Neutrophil (primary cell): ENCODE measurements at regions not wholly inside any gene's neighbourhood (a gene's known extent, or its start where the extent isn't known, plus 50 kb on each side); places are given as distances from the start of the nearest gene placed in this dataset.

ENCODE experiments used
- H3K27ac ChIP-seq: fragments of 200-600 bp; sonication (generic); 2 replicates; pipeline ENCODE4 v1.5.1; 2016; ENCODE audit warnings: mild to moderate bottlenecking, moderate library complexity
- H3K27me3 ChIP-seq: fragments of 200-600 bp; sonication (generic); 2 replicates; pipeline ENCODE4 v1.6.0; 2016; ENCODE audit warnings: mild to moderate bottlenecking
- H3K36me3 ChIP-seq: fragments of 200-600 bp; sonication (generic); 2 replicates; pipeline ENCODE4 v1.5.1; 2017
- H3K4me1 ChIP-seq, 2 experiments: fragments of 200-600 bp in 1 of 2; sonication (generic) in 1 of 2; 1 replicate in 1 of 2; 2 replicates in 1 of 2; pipeline versions ENCODE4 v1.5.1 to v1.6.1; 2013 to 2016; ENCODE audit warnings: low read depth in 1 of 2, low read length in 1 of 2, mild to moderate bottlenecking in 1 of 2, moderate library complexity in 1 of 2; ENCODE audit not compliant: control insufficient read depth in 1 of 2, insufficient read depth in 1 of 2
- H3K4me3 ChIP-seq, 2 experiments: fragments of 200-600 bp in 1 of 2; sonication (generic) in 1 of 2; 1 replicate in 1 of 2; 2 replicates in 1 of 2; pipeline ENCODE4 v1.5.1; 2013 to 2016; ENCODE audit warnings: low read depth in 1 of 2, low read length in 1 of 2, mild to moderate bottlenecking in 1 of 2, moderate library complexity in 1 of 2
- H3K9me3 ChIP-seq: fragments of 200-600 bp; sonication (generic); 2 replicates; pipeline ENCODE4 v1.5.1; 2016
- TF ChIP-seq, protein P1 (sequence below): fragments of 200-600 bp; sonication (generic); IDR thresholded peaks from 2 replicates; pipeline ENCODE4 v1.5.1; 2016; ENCODE audit warnings: antibody characterized with exemption

DNA sequence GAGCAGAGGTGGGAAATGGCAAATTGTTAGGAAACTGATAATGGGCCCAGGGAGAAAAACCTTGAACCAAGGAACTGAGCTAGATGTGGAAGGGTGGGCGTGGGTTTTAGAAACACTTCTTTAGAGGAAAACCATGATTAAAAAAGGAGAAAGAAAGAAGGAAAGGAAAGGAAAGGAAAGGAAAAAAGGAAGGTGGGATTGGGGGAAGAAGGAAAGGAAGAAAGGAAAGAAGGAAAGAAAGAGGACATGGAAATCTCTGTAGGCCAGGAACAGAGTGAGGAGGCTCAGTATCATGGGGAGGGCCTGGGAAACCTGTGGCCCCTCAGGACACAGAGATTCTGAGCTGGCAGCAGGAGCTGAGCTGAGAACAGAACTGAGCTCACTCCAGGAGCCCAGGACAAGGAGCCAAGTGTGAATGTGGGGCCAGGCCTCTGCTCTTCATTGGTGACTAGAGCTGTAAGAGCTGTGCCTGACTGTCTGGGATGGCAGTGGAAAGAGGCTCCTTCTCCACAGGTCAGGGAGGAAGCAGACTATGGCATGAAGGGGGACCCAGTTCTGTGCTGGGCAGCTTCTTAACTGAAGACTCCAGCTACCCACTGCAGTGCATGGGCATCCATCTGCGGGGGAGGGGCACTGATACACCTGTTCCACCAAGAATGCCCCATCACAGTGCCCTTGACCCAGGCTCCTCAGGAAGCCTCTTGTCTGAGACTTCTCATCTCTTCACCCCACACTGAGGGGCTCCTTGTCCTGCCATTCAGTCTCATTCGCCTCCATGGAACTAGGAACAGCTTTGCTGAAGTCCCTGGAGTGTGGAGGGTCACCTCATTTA lies 116.1 kb upstream of the BACH2 start:
- H3K36me3 ChIP-seq = no peaks in the 10 kb centered on the region
- H3K9me3 ChIP-seq = no peaks in the 10 kb centered on the region
- TF ChIP-seq, protein P1, sequence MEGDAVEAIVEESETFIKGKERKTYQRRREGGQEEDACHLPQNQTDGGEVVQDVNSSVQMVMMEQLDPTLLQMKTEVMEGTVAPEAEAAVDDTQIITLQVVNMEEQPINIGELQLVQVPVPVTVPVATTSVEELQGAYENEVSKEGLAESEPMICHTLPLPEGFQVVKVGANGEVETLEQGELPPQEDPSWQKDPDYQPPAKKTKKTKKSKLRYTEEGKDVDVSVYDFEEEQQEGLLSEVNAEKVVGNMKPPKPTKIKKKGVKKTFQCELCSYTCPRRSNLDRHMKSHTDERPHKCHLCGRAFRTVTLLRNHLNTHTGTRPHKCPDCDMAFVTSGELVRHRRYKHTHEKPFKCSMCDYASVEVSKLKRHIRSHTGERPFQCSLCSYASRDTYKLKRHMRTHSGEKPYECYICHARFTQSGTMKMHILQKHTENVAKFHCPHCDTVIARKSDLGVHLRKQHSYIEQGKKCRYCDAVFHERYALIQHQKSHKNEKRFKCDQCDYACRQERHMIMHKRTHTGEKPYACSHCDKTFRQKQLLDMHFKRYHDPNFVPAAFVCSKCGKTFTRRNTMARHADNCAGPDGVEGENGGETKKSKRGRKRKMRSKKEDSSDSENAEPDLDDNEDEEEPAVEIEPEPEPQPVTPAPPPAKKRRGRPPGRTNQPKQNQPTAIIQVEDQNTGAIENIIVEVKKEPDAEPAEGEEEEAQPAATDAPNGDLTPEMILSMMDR = no peak
- H3K27me3 ChIP-seq = peaks cover 15% of the 10 kb centered on the region
- H3K27ac ChIP-seq = no peak overlapping the region
- H3K4me3 ChIP-seq = no peak overlapping the region
- H3K4me1 ChIP-seq = no peaks in the 10 kb centered on the region

DNA sequence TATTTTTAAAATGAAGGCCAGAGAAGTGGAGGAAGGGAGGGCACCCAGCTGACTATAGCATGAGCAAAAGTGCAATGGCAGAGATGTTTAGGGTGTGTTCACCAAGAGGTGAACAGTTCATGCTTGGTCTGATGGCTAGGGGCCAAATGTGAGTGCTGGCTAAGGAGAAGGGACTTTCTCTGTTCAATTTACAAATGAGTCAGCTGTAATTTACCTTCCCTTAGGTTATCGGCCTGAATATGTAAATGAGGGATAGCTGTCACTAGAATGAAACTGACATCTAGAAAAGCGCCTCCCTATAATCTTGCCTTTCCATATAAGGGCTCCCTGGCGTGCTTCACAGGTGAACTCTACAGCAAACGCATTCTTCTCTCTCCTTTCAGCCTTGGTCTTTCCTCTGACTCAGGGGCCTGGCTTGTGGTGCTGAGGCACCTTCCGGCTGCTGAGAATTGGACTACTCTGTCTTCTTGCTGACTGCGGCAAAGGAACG lies 114.7 kb upstream of the BACH2 start:
- Histone ChIP-seq H3K27ac (no peak overlapping the region), H3K27me3 (peaks cover 15% of the 10 kb centered on the region), H3K36me3 (no peaks in the 10 kb centered on the region), H3K4me3 (no peak overlapping the region), H3K9me3 (no peaks in the 10 kb centered on the region), H3K4me1 (peaks cover 0 to 7% of the 10 kb centered on the region in 2 experiments)
- TF ChIP-seq, protein P1 = no peak

DNA sequence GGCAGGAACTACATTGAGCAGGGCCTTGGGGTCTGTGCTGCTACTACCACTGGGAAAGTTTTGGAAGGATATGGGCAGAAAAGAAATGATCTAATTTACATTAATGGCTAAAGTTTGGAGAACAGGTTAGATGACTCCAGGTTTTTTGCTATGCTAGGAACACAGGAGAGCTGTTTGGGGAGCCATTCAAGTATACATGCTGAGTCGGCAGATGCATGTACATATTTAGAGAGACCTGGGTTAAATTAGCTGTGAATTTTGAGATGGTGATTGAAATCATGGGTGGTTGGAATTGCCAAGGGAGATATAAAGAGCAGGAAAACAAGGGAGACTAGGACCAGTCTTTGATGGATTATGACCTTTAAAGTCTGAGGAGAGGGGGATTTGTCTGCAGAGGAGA lies 113.1 kb upstream of the BACH2 start:
- Histone ChIP-seq H3K36me3 (no peaks in the 10 kb centered on the region), H3K4me3 (no peak overlapping the region), H3K9me3 (no peaks in the 10 kb centered on the region), H3K4me1 (peaks cover 2 to 9% of the 10 kb centered on the region in 2 experiments), H3K27ac (no peak overlapping the region), H3K27me3 (peaks cover 15% of the 10 kb centered on the region)
- TF ChIP-seq, protein P1 = no peak

DNA sequence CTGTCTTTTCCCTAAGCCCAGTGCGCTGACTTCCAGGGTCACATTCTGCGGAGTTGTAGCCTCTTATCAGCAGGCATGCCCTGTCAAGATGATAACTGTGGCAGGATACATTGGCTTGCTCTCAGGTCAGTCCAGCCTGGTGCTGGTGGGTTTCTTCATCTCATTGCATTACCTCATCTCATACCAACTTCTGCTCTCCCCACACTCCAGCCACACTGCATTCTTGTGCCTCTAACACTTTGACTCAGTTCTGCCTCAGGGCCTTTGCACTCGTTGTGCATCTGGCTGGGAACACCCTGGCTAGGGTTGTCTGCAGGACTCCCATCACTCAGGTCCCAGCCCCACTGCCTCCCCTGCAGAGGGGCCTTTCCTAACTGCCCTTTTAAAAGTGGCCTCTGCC lies 110.3 kb upstream of the BACH2 start:
- no peak overlapping the region for H3K4me3 ChIP-seq
- no peak overlapping the region for H3K27ac ChIP-seq
- no peaks in the 10 kb centered on the region for H3K9me3 ChIP-seq
- peaks cover 30 to 34% of the 10 kb centered on the region in 2 experiments for H3K4me1 ChIP-seq
- no peaks in the 10 kb centered on the region for H3K27me3 ChIP-seq
- no peaks in the 10 kb centered on the region for H3K36me3 ChIP-seq
- TF ChIP-seq, protein P1 = no peak

DNA sequence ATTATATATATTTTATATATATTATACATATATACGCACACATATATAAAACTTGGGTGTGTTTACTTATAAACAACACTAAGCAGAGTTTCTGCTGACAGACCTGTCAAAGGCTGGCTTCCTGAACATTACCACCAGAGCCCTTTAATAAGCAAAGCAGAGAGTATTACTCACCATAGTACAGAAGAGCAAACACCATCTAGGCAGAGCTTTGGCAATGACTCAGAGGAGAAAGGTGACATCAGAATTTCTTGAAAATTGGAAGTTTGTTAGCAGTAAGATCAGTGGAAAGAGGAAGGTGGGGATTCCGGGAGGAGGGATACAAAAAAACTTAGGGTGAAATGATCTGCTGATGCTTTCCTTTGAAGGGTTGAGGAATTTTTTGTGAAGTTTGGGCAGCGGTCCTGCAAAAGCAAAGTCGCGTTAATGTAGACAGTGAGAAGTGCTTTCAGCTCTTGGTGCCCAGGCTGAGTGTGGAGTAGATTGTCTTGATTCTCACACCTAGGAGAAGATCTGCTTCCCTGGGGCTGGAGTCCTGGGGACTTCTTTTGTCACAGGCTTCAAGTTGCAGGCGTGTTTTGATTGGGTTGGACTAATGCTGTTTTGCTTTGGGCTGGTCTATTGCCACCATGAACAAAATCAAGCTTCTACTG lies 109.6 kb upstream of the BACH2 start:
- TF ChIP-seq, protein P1 = no peak
- H3K27ac ChIP-seq = no peak overlapping the region
- H3K9me3 ChIP-seq = no peaks in the 10 kb centered on the region
- peaks cover 36 to 38% of the 10 kb centered on the region in 2 experiments for H3K4me1 ChIP-seq
- H3K4me3 ChIP-seq = no peak overlapping the region
- no peaks in the 10 kb centered on the region for H3K36me3 ChIP-seq
- no peaks in the 10 kb centered on the region for H3K27me3 ChIP-seq
